ENCODE measurements at regions not wholly inside any gene's neighbourhood (a gene's known extent, or its start where the extent isn't known, plus 50 kb on each side); places are given as distances from the start of the nearest gene placed in this dataset.

DNA sequence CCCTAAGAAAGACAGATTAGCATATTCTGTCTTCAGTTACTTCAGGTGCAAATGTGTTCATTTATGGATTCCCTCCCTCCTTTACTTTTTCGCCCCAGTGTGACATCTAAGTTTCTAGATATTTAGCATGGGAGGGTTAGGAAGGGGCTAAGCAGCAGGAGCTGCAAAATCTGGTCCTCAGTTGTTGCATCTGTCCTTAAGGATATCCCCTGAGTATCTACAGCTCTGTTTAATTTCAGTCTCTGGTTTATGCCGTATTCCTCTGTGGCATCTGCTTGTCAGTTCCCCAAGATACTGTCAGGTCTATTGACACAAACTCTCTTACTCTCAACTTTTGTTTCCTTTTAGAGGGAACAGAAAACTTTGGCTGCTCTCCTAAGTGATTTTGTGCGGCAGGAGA, 754.6 kb upstream of the MAP3K7 start:
- FAIRE-seq: peak; percentile 39
- no peak overlapping the region for H4K8ac ChIP-seq (ENCODE audit: extremely low read depth, insufficient read depth, low read length)
- no peaks in the 10 kb centered on the region for H3K9me3 ChIP-seq (ENCODE audit: insufficient read depth in 2 of 2, low read depth in 1 of 2, low read length in 1 of 2)
- no peaks in the 10 kb centered on the region for H4K20me1 ChIP-seq (replicated peaks in 1 of 2; ENCODE audit: control insufficient read depth in 1 of 2, insufficient read depth in 2 of 2, low read length in 2 of 2)
- peak overlapping the region in 2 of 4 experiments; percentile 2 to 42; a peak in 4 of 8 replicates for H3K4me3 ChIP-seq (ENCODE audit: extremely low read depth in 1 of 4, insufficient read depth in 2 of 4, low read depth in 3 of 4, low read length in 4 of 4)
- no peak overlapping the region for H2AK5ac ChIP-seq (ENCODE audit: low read depth, low read length)
- H3K79me2 ChIP-seq (ENCODE audit: control insufficient read depth in 1 of 2, insufficient read depth in 2 of 2, low read length in 2 of 2): no peaks in the 10 kb centered on the region
- no peak overlapping the region for H3K9ac ChIP-seq (replicated peaks in 1 of 4; ENCODE audit: extremely low read depth in 1 of 4, low read depth in 3 of 4, low read length in 3 of 4)
- no peak overlapping the region for H2AFZ ChIP-seq (ENCODE audit: low read length)
- ChIA-PET CTCF (ENCODE audit: partially characterized antibody) (interaction anchor here (0.6 to 1.4 kb wide), 5 partner anchors 10 to 983 kb away, joined by 3 to 5 read pairs (median 3); no protein-coding TSS in a partner anchor), POLR2A (ENCODE audit: partially characterized antibody) (no interaction called here)
- no peaks in the 10 kb centered on the region for H3K23me2 ChIP-seq (ENCODE audit: low read depth, low read length)
- no peak overlapping the region for H3K14ac ChIP-seq (ENCODE audit: insufficient read length)
- no peak overlapping the region for H2BK15ac ChIP-seq (ENCODE audit: low read length)
- no peaks in the 10 kb centered on the region for H3K27me3 ChIP-seq (replicated peaks in 1 of 4; ENCODE audit: control insufficient read depth in 3 of 4, extremely low read depth in 1 of 4, insufficient read depth in 3 of 4, low read length in 3 of 4)
- no peaks in the 10 kb centered on the region; a peak in 1 of 8 replicates for H3K36me3 ChIP-seq (ENCODE audit: control insufficient read depth in 2 of 4, insufficient read depth in 4 of 4, low read length in 3 of 4)
- DNase-seq (ENCODE audit: low read depth in 1 of 2, low spot score in 2 of 2): no peak
- no peak overlapping the region for H4K91ac ChIP-seq (replicated peaks; ENCODE audit: insufficient read length, low read length)
- no peak overlapping the region for H3K4ac ChIP-seq (replicated peaks; ENCODE audit: insufficient read length, low read depth, low read length)
- H2BK20ac ChIP-seq (ENCODE audit: low read length): no peak overlapping the region
- peak overlapping the region; percentile 60 to 63 for H3K4me2 ChIP-seq (ENCODE audit: insufficient read depth in 1 of 2, low read depth in 2 of 2, low read length in 2 of 2)
- peaks cover 0 to 8% (median 5%) of the 10 kb centered on the region in 4 experiments; a peak in 3 of 7 replicates for H3K4me1 ChIP-seq (replicated peaks in 1 of 4; ENCODE audit: control insufficient read depth in 3 of 4, insufficient read depth in 4 of 4, low read length in 3 of 4)
- no peaks in the 10 kb centered on the region for H3K79me1 ChIP-seq (ENCODE audit: low read depth, low read length)
- no peak overlapping the region for H3K23ac ChIP-seq (ENCODE audit: insufficient read length)
- H2BK120ac ChIP-seq (replicated peaks; ENCODE audit: low read depth, low read length): no peak overlapping the region
- H2BK5ac ChIP-seq (ENCODE audit: low read depth, low read length): no peak overlapping the region
- 0 out of 2 replicates have a peak overlapping the region, but pooled peaks have one; percentile 19 for H3K18ac ChIP-seq (ENCODE audit: extremely low read depth, low read length)
- TF ChIP-seq SIN3A (conservative IDR thresholded peaks at IDR 0.05 in 1 of 2, IDR thresholded peaks at IDR 0.05 in 1 of 2; ENCODE audit: low read depth in 1 of 2, low read length in 2 of 2) (peak in 1 of 2 experiments; percentile 56; a peak in 1 of 4 replicates), KDM5A (IDR thresholded peaks at IDR 0.05; ENCODE audit: low read length) (no peak)
- H3K27ac ChIP-seq (ENCODE audit: low read depth, low read length): no peak overlapping the region
- H2BK12ac ChIP-seq (ENCODE audit: low read depth, low read length): no peak overlapping the region
- H3K56ac ChIP-seq (replicated peaks; ENCODE audit: insufficient read length, low read depth, low read length): no peak overlapping the region
- no peak overlapping the region for H4K5ac ChIP-seq (ENCODE audit: insufficient read length, low read depth, low read length)
- WGBS, 2 experiments (ENCODE audit: extremely low coverage in 1 of 2, insufficient coverage in 1 of 2, insufficient read length in 1 of 2, insufficient replicate concordance in 2 of 2, low coverage in 1 of 2, low lambda C conversion rate in 2 of 2, missing lambda C conversion rate in 1 of 2): 35% methylated on average over 3 of the region's 3 CpGs; no CpG with 5 or more reads in 1 of the 2 experiments

Measured in H1 (cell line).